A673 (cell line): ENCODE measurements at regions not wholly inside any gene's neighbourhood (a gene's known extent, or its start where the extent isn't known, plus 50 kb on each side); places are given as distances from the start of the nearest gene placed in this dataset.

Experiments
- CTCF ChIP-seq: fragments of 300-800, 200-600 bp; sonication (generic); conservative IDR thresholded peaks from 2 replicates; pipeline ENCODE4 v1.5.1; 2017; ENCODE audit warnings: low read depth, mild to moderate bottlenecking, antibody characterized with exemption, low read length, moderate library complexity, mixed read lengths
- EZH2 ChIP-seq: fragments of 200-600 bp; sonication (generic); IDR thresholded peaks from 2 replicates; pipeline ENCODE4 v1.6.1; 2017; ENCODE audit warnings: borderline replicate concordance, low read depth, mild to moderate bottlenecking, mixed read lengths, antibody characterized with exemption, low read length; ENCODE audit not compliant: poor library complexity, severe bottlenecking

DNA sequence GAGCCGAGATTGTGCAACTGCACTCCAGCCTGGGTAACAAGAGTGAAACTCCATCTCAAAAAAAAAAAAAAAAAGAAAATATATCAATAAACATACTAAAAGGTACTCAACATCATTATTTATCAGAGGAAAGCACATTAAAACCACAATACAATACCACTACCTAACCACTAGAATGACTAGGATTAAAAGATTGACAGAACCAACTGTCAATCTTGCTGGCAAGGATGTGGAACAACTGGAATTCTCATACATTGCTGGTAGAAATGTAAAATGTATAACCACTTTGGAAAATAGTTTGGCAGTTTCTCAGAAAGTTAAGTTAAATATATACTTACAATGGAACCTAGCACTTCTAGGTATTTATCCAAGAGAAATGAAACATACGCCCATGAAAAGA lies 88.6 kb downstream of the B3GNT2 start:
- TF ChIP-seq CTCF (no peak), EZH2 (no peak)
